HCT116 (cell line): ENCODE measurements at regions not wholly inside any gene's neighbourhood (a gene's known extent, or its start where the extent isn't known, plus 50 kb on each side); places are given as distances from the start of the nearest gene placed in this dataset.
A peak's percentile ranks its signal among the peaks of the same experiment; 100 is the strongest.

ENCODE experiments used
- ATAC-seq: fragments of 200-7000 bp; cut with Tn5 transposase; 2 replicates; pipeline ENCODE4 v1.9.1; 2020; ENCODE audit warnings: mild to moderate bottlenecking, moderate library complexity
- BruUV-seq: library from RNA; stranded (reverse); fragments of 400-500 nt; replicated peaks from 2 replicates; lab custom pipeline; 2021; lab: Mats Ljungman, UMichigan
- CTCF ChIA-PET: fragments of 300-600 bp; sonication (Branson Sonifier 250); formaldehyde crosslinking; loops from one replicate; lab custom pipeline; 2021; ENCODE audit warnings: antibody characterized with exemption; lab: Charles Lee
- POLR2A ChIA-PET: fragments of 300-600, 350-600 bp; sonication (Branson Sonifier 250); formaldehyde crosslinking; loops from one replicate; lab custom pipeline; 2021; ENCODE audit warnings: antibody characterized with exemption; lab: Charles Lee
- RAD21 ChIA-PET, 2 experiments: fragments of 300-600 bp; sonication (Branson Sonifier 250); formaldehyde crosslinking; loops; one replicate each; lab custom pipeline; 2023; ENCODE audit warnings: low total read pairs in 2 of 2; ENCODE audit not compliant: uncharacterized antibody in 2 of 2, unreplicated experiment in 2 of 2, low non-redundant PET in 1 of 2; lab: Charles Lee
- DNase-seq: peaks from one replicate; pipeline ENCODE4 v3.0.0-alpha.2; 2010; ENCODE audit warnings: low read depth, low spot score
- H2AFZ ChIP-seq: fragments of 200-600 bp; shearing (Covaris generic), sonication (generic); 2 replicates; pipeline ENCODE4 v1.6.1; 2017; ENCODE audit warnings: low read depth, mixed run types, mixed read lengths, antibody characterized with exemption, low read length; ENCODE audit not compliant: poor library complexity, severe bottlenecking
- H3K27ac ChIP-seq: 2 replicates; pipeline ENCODE4 v1.5.1; 2012; ENCODE audit warnings: low read depth, low read length
- H3K27me3 ChIP-seq: fragments of 200-600 bp; sonication (generic); 2 replicates; pipeline ENCODE4 v1.6.1; 2016; ENCODE audit warnings: mixed run types, low read length, mixed read lengths; ENCODE audit not compliant: insufficient read depth
- H3K36me3 ChIP-seq, 2 experiments: fragments of 200-500 bp in 1 of 2; fragments of 200-600 bp in 1 of 2; sonication (Bioruptor generic) in 1 of 2; sonication (generic) in 1 of 2; 2 replicates each; pipeline versions ENCODE4 v1.5.1 to v1.6.1; 2014 to 2016; ENCODE audit warnings: low read length in 2 of 2, inconsistent platforms in 1 of 2, mixed read lengths in 1 of 2, mixed run types in 1 of 2; ENCODE audit not compliant: insufficient read depth in 2 of 2, control insufficient read depth in 1 of 2
- H3K4me1 ChIP-seq, 2 experiments: fragments of 200-600 bp in 1 of 2; sonication (generic) in 1 of 2; 2 replicates each; pipeline versions ENCODE4 v1.5.1 to v1.6.1; 2012 to 2017; ENCODE audit warnings: low read length in 2 of 2, inconsistent platforms in 1 of 2, mild to moderate bottlenecking in 1 of 2, mixed read lengths in 1 of 2, mixed run types in 1 of 2, moderate library complexity in 1 of 2; ENCODE audit not compliant: insufficient read depth in 2 of 2, control insufficient read depth in 1 of 2
- H3K4me2 ChIP-seq: fragments of 200-600 bp; sonication (generic); 2 replicates; pipeline ENCODE4 v1.6.1; 2017; ENCODE audit warnings: mixed run types, low read length, mixed read lengths
- H3K4me3 ChIP-seq, 2 experiments: fragments of 200-600 bp in 1 of 2; sonication (generic) in 1 of 2; replicated peaks in 1 of 2; 2 replicates each; pipeline ENCODE4 v1.5.1; 2011 to 2016; ENCODE audit warnings: low read length in 2 of 2, control low read depth in 1 of 2, low read depth in 1 of 2, mild to moderate bottlenecking in 1 of 2, mixed read lengths in 1 of 2, mixed run types in 1 of 2
- H3K79me2 ChIP-seq: fragments of 200-600 bp; sonication (generic); 2 replicates; pipeline ENCODE4 v1.6.1; 2017; ENCODE audit warnings: mild to moderate bottlenecking, mixed run types, low read length, moderate library complexity, mixed read lengths; ENCODE audit not compliant: insufficient read depth
- H3K9ac ChIP-seq: fragments of 200-600 bp; sonication (generic); 2 replicates; pipeline ENCODE4 v1.6.1; 2016; ENCODE audit warnings: low read length, mixed read lengths
- H3K9me2 ChIP-seq: fragments of 200-600 bp; sonication (generic), shearing (Covaris generic); 2 replicates; pipeline ENCODE4 v1.6.1; 2017; ENCODE audit warnings: mixed run types, mild to moderate bottlenecking, moderate library complexity; ENCODE audit not compliant: insufficient read depth
- H3K9me3 ChIP-seq, 2 experiments: fragments of 200-500 bp in 1 of 2; fragments of 200-600 bp in 1 of 2; sonication (Bioruptor generic) in 1 of 2; sonication (generic) in 1 of 2; 2 replicates each; pipeline ENCODE4 v1.6.1; 2014 to 2017; ENCODE audit warnings: low read length in 2 of 2, mixed read lengths in 2 of 2, inconsistent platforms in 1 of 2, low read depth in 1 of 2, mild to moderate bottlenecking in 1 of 2, mixed run types in 1 of 2, moderate library complexity in 1 of 2; ENCODE audit not compliant: control insufficient read depth in 1 of 2, insufficient read depth in 1 of 2
- H4K20me1 ChIP-seq: fragments of 200-600 bp; sonication (generic), shearing (Covaris generic); 2 replicates; pipeline ENCODE4 v1.6.1; 2017; ENCODE audit warnings: mixed run types, mild to moderate bottlenecking, moderate library complexity; ENCODE audit not compliant: insufficient read depth
- CEBPB ChIP-seq: IDR thresholded peaks from 2 replicates; pipeline ENCODE4 v1.6.1; 2012; ENCODE audit warnings: low read depth
- CTCF ChIP-seq, 3 experiments: fragments of 200-600 bp in 1 of 3; sonication (generic) in 1 of 3; IDR thresholded peaks in 2 of 3; conservative IDR thresholded peaks in 1 of 3; 2 replicates each; pipeline ENCODE4 v1.5.1; 2012 to 2017; ENCODE audit warnings: low read depth in 2 of 3, low read length in 2 of 3, antibody characterized with exemption in 1 of 3, borderline replicate concordance in 1 of 3, control low read depth in 1 of 3, mild to moderate bottlenecking in 1 of 3, mixed read lengths in 1 of 3, mixed run types in 1 of 3, moderate library complexity in 1 of 3; ENCODE audit not compliant: insufficient read depth in 1 of 3
- EZH2 ChIP-seq: fragments of 200-600 bp; sonication (generic); IDR thresholded peaks from 2 replicates; pipeline ENCODE4 v1.6.1; 2017; ENCODE audit warnings: antibody characterized with exemption, mixed run types
- JUND ChIP-seq: IDR thresholded peaks from 2 replicates; pipeline ENCODE4 v1.6.1; 2012
- MAX ChIP-seq: IDR thresholded peaks from 2 replicates; pipeline ENCODE4 v1.6.1; 2012
- POLR2A ChIP-seq: IDR thresholded peaks from 2 replicates; pipeline ENCODE4 v1.7.0; 2011; ENCODE audit warnings: borderline replicate concordance; ENCODE audit not compliant: insufficient read depth, insufficient read length; ENCODE audit errors: extremely low read depth
- REST ChIP-seq: IDR thresholded peaks from 2 replicates; pipeline ENCODE4 v1.6.1; 2012; ENCODE audit warnings: low read depth
- ZFX ChIP-seq: fragments of 450-650 bp; IDR thresholded peaks from 2 replicates; pipeline ENCODE4 v1.6.1; 2017
- ZNF274 ChIP-seq: fragments of 200-500 bp; sonication (Bioruptor generic); IDR thresholded peaks from 2 replicates; pipeline ENCODE4 v1.6.1; 2014; ENCODE audit warnings: mild to moderate bottlenecking, low read depth, low read length, inconsistent platforms
- intact Hi-C: fragments of 100-400 bp; cut with micrococcal nuclease; formaldehyde crosslinking; loops from 2 replicates; pipeline ENCODE4 v1.10.0; 2022

GRCh38 chr1:66450043-66450514, 83.9 kb upstream of the SGIP1 start:
- no peaks in the 10 kb centered on the region for H3K36me3 ChIP-seq
- ChIA-PET CTCF (interaction anchor here (0.8 to 2.6 kb wide), 5 partner anchors 14 to 282 kb away, joined by 3 to 15 read pairs (median 3); no protein-coding TSS in a partner anchor), RAD21 (no interaction called here), POLR2A (no interaction called here)
- BruUV-seq, result no TSS peak
- H3K4me2 ChIP-seq, result no peak overlapping the region
- H3K27me3 ChIP-seq, result no peaks in the 10 kb centered on the region
- TF ChIP-seq EZH2 (no peak), CTCF (IDR thresholded peaks at IDR 0.05 in 2 of 3, conservative IDR thresholded peaks at IDR 0.05 in 1 of 3; ENCODE audit: borderline replicate concordance in 1 of 3, insufficient read depth in 1 of 3, low read depth in 2 of 3, low read length in 2 of 3) (no peak), ZNF274 (no peak), POLR2A (no peak), JUND (no peak)
- no peak for ATAC-seq
- H2AFZ ChIP-seq, result no peak overlapping the region
- peaks cover 3 to 15% of the 10 kb centered on the region in 2 experiments; a peak in 2 of 4 replicates for H3K4me1 ChIP-seq
- H3K27ac ChIP-seq, result no peak overlapping the region
- H3K79me2 ChIP-seq, result no peaks in the 10 kb centered on the region
- H3K9ac ChIP-seq, result no peak overlapping the region
- no peaks in the 10 kb centered on the region for H3K9me3 ChIP-seq
- no peak overlapping the region for H3K4me3 ChIP-seq
- no peaks in the 10 kb centered on the region for H3K9me2 ChIP-seq
- DNase-seq, result no peak
- no peaks in the 10 kb centered on the region for H4K20me1 ChIP-seq
- intact Hi-C loops, result no loop called here

- ChIA-PET CTCF (interaction anchor here (0.8 to 2.6 kb wide), 4 partner anchors 53 to 282 kb away, joined by 3 to 15 read pairs (median 5); no protein-coding TSS in a partner anchor), POLR2A (no interaction called here), RAD21 (no interaction called here)
- Histone ChIP-seq H3K36me3 (no peaks in the 10 kb centered on the region), H4K20me1 (no peaks in the 10 kb centered on the region), H3K9me2 (no peaks in the 10 kb centered on the region), H3K27ac (no peak overlapping the region), H3K27me3 (no peaks in the 10 kb centered on the region), H3K9ac (no peak overlapping the region), H3K9me3 (no peaks in the 10 kb centered on the region), H3K4me1 (peaks cover under 1 to 9% of the 10 kb centered on the region in 2 experiments; a peak in 2 of 4 replicates), H3K79me2 (no peaks in the 10 kb centered on the region), H2AFZ (peak overlapping the region; percentile 54), H3K4me2 (no peak overlapping the region), H3K4me3 (no peak overlapping the region)
- TF ChIP-seq MAX (no peak), ZFX (no peak), REST (no peak), EZH2 (no peak), CEBPB (no peak)
- intact Hi-C loops, result no loop called here
- BruUV-seq, result no TSS peak
- ATAC-seq (no peak), DNase-seq (no peak)
These were observed 83.1 kb upstream of the SGIP1 start for GRCh38 chr1:66450847-66451246.
